Calu3 (cell line): ENCODE measurements at regions not wholly inside any gene's neighbourhood (a gene's known extent, or its start where the extent isn't known, plus 50 kb on each side); places are given as distances from the start of the nearest gene placed in this dataset.

Source experiments
- BruUV-seq: library from RNA; stranded (reverse); fragments of 400-500 nt; replicated peaks from 2 replicates; lab custom pipeline; 2021; lab: Mats Ljungman, UMichigan
- CTCF ChIA-PET: fragments of 300-600 bp; sonication (Branson Sonifier 250); formaldehyde crosslinking; loops from one replicate; lab custom pipeline; 2022; ENCODE audit warnings: antibody characterized with exemption; lab: Charles Lee
- DNase-seq: peaks from one replicate; pipeline ENCODE4 v3.0.0; 2022
- H3K27ac Mint-ChIP-seq: one replicate; pipeline ENCODE4 v1.8.0; 2022; ENCODE audit warnings: mixed read lengths; ENCODE audit not compliant: unreplicated experiment
- H3K27me3 Mint-ChIP-seq: one replicate; pipeline ENCODE4 v1.8.0; 2022; ENCODE audit warnings: mixed read lengths; ENCODE audit not compliant: unreplicated experiment
- H3K36me3 Mint-ChIP-seq: one replicate; pipeline ENCODE4 v1.8.0; 2022; ENCODE audit warnings: mild to moderate bottlenecking, moderate library complexity, mixed read lengths; ENCODE audit not compliant: insufficient read depth, unreplicated experiment
- H3K4me1 Mint-ChIP-seq: one replicate; pipeline ENCODE4 v1.8.0; 2022; ENCODE audit warnings: mild to moderate bottlenecking, low read depth, mixed read lengths; ENCODE audit not compliant: unreplicated experiment
- H3K4me3 Mint-ChIP-seq: one replicate; pipeline ENCODE4 v1.8.0; 2022; ENCODE audit warnings: mild to moderate bottlenecking, low read depth, moderate library complexity, mixed read lengths; ENCODE audit not compliant: unreplicated experiment
- H3K9me3 Mint-ChIP-seq: one replicate; pipeline ENCODE4 v1.8.0; 2022; ENCODE audit warnings: low read depth, mixed read lengths; ENCODE audit not compliant: unreplicated experiment
- CTCF ChIP-seq: fragments of 200-600 bp; IDR thresholded peaks from one replicate; pipeline ENCODE4 v1.8.0; 2022; ENCODE audit warnings: antibody characterized with exemption; ENCODE audit not compliant: unreplicated experiment
- intact Hi-C: fragments of 100-400 bp; cut with micrococcal nuclease; formaldehyde crosslinking; loops from one replicate; pipeline ENCODE4 v1.10.0; 2022; ENCODE audit not compliant: unreplicated experiment

DNA sequence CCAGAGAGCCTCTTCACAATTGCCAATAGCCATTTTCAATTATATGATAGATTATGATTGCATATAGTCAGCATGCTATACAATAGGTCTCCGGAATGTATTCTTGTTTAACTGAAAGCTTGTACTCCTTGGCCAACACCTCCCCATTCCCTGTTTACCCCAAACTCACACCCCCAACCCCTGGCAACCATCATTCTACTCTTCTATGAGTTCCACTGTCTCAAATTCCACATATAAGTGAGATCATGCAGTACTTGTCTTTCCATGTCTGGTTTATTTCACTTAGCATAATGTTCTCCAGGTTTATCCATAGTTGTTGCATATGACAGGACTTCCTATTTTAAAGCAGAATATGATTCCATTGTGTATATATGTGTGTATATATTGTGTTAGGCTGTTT lies 110.7 kb upstream of the STC2 start:
- peaks cover 3% of the 10 kb centered on the region for H3K9me3 Mint-ChIP-seq
- no TSS peak for BruUV-seq
- peaks cover 13% of the 10 kb centered on the region for H3K27me3 Mint-ChIP-seq
- H3K4me3 Mint-ChIP-seq: no peak overlapping the region
- intact Hi-C loops: no loop called here
- peaks cover 6% of the 10 kb centered on the region for H3K4me1 Mint-ChIP-seq
- CTCF ChIA-PET: no interaction called here
- TF ChIP-seq CTCF: no peak
- no peak for DNase-seq
- no peaks in the 10 kb centered on the region for H3K36me3 Mint-ChIP-seq
- no peak overlapping the region for H3K27ac Mint-ChIP-seq

DNA sequence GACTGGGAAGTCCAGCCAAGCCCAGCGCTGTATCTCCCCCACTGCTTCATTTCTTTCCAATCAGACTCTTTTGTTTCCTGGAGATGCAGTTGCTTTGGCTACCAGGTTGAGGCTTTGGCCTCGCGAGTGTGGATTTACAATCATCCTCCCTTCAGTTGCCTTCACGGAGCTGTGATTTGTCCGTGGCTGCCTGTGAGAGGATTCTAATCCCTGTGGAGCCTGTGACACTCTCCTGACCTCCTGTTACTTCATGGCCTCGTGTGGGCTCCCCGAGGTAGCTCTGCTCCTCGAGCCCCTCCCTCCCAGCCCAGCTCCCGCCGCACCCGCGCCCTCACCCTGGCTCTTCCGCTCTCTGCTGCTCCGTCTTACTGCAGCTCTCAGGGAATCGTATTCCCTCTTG lies 107.2 kb upstream of the STC2 start:
- DNase-seq: no peak
- no TSS peak for BruUV-seq
- H3K9me3 Mint-ChIP-seq: peaks cover 3% of the 10 kb centered on the region
- no peak overlapping the region for H3K4me3 Mint-ChIP-seq
- no peaks in the 10 kb centered on the region for H3K36me3 Mint-ChIP-seq
- H3K27ac Mint-ChIP-seq: no peak overlapping the region
- CTCF ChIA-PET: interaction anchor here (0.6 to 1.1 kb wide), 2 partner anchors 18 to 111 kb away, joined by 3 read pairs; no protein-coding TSS in a partner anchor
- TF ChIP-seq CTCF: no peak
- intact Hi-C loops: no loop called here
- H3K4me1 Mint-ChIP-seq: peaks cover 15% of the 10 kb centered on the region
- peaks cover 13% of the 10 kb centered on the region for H3K27me3 Mint-ChIP-seq

DNA sequence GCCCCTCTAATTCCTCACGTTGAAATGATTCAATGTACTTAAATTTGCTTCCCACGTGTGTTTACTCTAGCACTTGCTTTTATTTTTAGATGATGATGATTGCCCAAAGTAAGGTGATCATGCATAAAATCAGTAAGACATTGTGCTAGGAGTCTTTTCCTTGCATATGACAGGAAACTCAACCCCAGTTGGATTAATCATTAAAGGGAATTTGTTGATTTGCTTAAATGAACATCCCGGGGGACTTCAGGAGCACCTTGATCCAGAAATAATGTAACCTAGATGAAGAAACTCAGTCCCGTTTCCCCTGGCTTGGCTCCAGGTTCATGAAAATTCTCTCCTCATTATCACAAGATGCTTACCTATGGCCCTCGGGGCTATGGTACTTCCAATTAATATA lies 106.1 kb upstream of the STC2 start:
- intact Hi-C loops: no loop called here
- no peak for DNase-seq
- no peaks in the 10 kb centered on the region for H3K36me3 Mint-ChIP-seq
- H3K9me3 Mint-ChIP-seq: peaks cover 3% of the 10 kb centered on the region
- CTCF ChIA-PET: no interaction called here
- no TSS peak for BruUV-seq
- peaks cover 20% of the 10 kb centered on the region for H3K4me1 Mint-ChIP-seq
- no peak overlapping the region for H3K4me3 Mint-ChIP-seq
- TF ChIP-seq CTCF: no peak
- H3K27ac Mint-ChIP-seq: no peak overlapping the region
- peaks cover 13% of the 10 kb centered on the region for H3K27me3 Mint-ChIP-seq

DNA sequence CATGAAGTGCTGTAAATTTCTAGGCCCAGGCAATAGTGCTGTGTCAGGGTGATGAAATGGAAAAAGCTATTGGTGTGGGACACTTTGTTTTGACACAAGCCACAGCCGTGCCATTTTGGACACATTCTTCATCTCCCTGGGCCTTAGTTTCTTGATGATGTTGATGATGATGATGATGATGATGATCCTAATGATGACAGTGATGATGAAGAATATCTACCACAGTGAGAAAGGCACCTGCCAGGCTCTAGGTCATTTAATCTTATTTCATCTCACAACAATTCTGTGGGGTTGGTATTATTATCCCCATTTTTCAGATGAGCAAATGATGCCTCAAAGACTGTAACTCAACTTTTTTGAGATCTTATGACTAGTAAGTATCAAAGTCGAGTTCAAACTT lies 102.2 kb upstream of the STC2 start:
- no TSS peak for BruUV-seq
- Mint-ChIP-seq H3K9me3 (no peaks in the 10 kb centered on the region), H3K4me3 (no peak overlapping the region), H3K27me3 (peaks cover 3% of the 10 kb centered on the region), H3K4me1 (peaks cover 21% of the 10 kb centered on the region), H3K36me3 (no peaks in the 10 kb centered on the region), H3K27ac (no peak overlapping the region)
- CTCF ChIA-PET: no interaction called here
- intact Hi-C loops: no loop called here
- no peak for DNase-seq
- TF ChIP-seq CTCF: no peak
